GM06990 (cell line): ENCODE measurements at regions not wholly inside any gene's neighbourhood (a gene's known extent, or its start where the extent isn't known, plus 50 kb on each side); places are given as distances from the start of the nearest gene placed in this dataset.
"Not testable (repeated sequence)": the region's sequence is repeated elsewhere in the genome, so short reads cannot be mapped to it uniquely, and the experiment has no call there.

ENCODE experiments used
- DNase-seq: peaks from one replicate; pipeline ENCODE4 v3.0.0-alpha.2; 2011; ENCODE audit not compliant: insufficient read length; ENCODE audit errors: extremely low read depth
- H3K27me3 ChIP-seq: replicated peaks from 2 replicates; pipeline ENCODE4 v1.6.0; 2011; ENCODE audit warnings: low read length; ENCODE audit not compliant: control insufficient read depth, insufficient read depth
- H3K36me3 ChIP-seq: 2 replicates; pipeline ENCODE4 v1.5.1; 2011; ENCODE audit warnings: low read length; ENCODE audit not compliant: control insufficient read depth, insufficient read depth
- H3K4me3 ChIP-seq: replicated peaks from 2 replicates; pipeline ENCODE4 v1.5.1; 2011; ENCODE audit warnings: low read depth, mild to moderate bottlenecking, control low read depth, low read length
- TF ChIP-seq, protein P1 (sequence below): IDR thresholded peaks from 2 replicates; pipeline ENCODE4 v1.5.1; 2011; ENCODE audit warnings: low read length, control low read depth, mild to moderate bottlenecking, inconsistent platforms; ENCODE audit not compliant: insufficient read depth, poor library complexity, severe bottlenecking

DNA sequence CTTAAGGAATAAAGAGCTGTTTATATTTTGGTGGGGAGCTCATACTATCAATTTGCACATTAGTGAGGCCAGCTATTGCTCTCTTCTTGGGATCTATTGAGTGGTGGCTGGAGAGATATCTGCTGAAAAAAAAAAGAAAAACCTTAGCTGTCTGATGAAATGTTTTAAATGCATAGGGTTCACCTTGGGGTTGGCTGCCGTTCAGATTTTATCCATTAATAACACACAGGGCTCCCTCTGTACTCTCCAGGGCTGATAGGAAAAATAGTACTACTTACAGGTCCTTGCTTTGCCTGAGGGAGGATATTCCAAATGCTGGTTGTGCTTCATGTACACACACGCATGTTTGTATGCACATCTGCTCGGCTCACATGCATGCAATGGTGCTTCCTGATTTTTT lies 803.7 kb downstream of the MCTP2 start:
- Histone ChIP-seq H3K27me3 (no peaks in the 10 kb centered on the region), H3K4me3 (no peak overlapping the region), H3K36me3 (no peaks in the 10 kb centered on the region)
- TF ChIP-seq, protein P1, sequence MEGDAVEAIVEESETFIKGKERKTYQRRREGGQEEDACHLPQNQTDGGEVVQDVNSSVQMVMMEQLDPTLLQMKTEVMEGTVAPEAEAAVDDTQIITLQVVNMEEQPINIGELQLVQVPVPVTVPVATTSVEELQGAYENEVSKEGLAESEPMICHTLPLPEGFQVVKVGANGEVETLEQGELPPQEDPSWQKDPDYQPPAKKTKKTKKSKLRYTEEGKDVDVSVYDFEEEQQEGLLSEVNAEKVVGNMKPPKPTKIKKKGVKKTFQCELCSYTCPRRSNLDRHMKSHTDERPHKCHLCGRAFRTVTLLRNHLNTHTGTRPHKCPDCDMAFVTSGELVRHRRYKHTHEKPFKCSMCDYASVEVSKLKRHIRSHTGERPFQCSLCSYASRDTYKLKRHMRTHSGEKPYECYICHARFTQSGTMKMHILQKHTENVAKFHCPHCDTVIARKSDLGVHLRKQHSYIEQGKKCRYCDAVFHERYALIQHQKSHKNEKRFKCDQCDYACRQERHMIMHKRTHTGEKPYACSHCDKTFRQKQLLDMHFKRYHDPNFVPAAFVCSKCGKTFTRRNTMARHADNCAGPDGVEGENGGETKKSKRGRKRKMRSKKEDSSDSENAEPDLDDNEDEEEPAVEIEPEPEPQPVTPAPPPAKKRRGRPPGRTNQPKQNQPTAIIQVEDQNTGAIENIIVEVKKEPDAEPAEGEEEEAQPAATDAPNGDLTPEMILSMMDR, result no peak
- no peak for DNase-seq

DNA sequence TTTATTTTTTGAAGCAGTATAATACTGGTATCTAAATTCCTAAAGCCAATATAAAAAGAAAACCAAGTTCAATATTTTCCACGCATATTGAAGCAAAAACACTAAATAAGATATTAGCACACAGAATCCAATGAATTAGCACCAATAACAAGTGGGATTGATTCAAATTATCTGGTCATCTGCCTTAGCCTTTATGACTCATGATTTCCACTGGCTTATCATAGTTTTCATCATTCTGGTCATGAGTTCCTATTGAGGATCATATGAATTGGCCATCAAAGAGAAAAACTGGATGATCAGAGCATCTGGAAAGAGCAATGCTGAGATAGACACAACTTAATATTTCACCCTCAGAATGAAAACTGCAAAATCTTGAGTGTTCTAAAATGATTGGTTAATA lies 809.9 kb downstream of the MCTP2 start:
- DNase-seq, result no peak
- TF ChIP-seq, protein P1, result no peak
- Histone ChIP-seq H3K36me3 (no peaks in the 10 kb centered on the region), H3K4me3 (no peak overlapping the region), H3K27me3 (no peaks in the 10 kb centered on the region)

DNA sequence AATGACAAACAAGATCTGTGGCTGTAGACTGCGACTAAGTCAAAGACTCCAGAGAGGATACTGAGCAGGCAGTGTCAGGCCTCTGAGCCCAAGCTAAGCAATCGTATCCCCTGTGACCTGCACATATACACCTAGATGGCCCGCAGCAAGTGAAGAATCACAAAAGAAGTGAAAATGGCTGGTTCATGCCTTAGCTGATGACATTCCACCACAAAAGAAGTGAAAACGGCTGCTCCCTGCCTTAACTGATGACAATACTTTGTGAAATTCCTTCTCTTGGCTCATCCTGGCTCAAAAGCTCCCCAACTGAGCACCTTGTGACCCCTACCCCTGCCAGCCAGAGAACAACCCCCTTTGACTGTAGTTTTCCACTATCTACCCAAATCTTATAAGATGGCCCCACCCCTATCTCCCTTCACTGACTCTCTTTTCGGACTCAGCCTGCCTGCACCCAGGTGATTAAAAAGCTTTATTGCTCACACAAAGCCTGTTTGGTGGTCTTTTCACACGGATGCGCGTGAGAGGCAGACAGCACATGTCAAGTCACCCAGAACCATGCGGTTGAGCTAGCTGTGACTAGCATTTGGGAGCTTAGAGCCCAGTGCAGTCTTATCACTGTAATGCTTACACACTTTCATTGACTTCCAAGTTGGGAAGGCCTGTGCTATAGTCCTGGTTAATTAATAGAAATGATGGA lies 812.0 kb downstream of the MCTP2 start:
- DNase-seq, H3K4me3 ChIP-seq, H3K36me3 ChIP-seq, H3K27me3 ChIP-seq: not testable (repeated sequence)

- TF ChIP-seq, protein P1, result no peak
- DNase-seq, result no peak
- no peaks in the 10 kb centered on the region for H3K27me3 ChIP-seq
- no peak overlapping the region for H3K4me3 ChIP-seq
- H3K36me3 ChIP-seq, result no peaks in the 10 kb centered on the region
Observed at GRCh38 chr15:95043933-95044313, 812.6 kb downstream of the MCTP2 start.

DNA sequence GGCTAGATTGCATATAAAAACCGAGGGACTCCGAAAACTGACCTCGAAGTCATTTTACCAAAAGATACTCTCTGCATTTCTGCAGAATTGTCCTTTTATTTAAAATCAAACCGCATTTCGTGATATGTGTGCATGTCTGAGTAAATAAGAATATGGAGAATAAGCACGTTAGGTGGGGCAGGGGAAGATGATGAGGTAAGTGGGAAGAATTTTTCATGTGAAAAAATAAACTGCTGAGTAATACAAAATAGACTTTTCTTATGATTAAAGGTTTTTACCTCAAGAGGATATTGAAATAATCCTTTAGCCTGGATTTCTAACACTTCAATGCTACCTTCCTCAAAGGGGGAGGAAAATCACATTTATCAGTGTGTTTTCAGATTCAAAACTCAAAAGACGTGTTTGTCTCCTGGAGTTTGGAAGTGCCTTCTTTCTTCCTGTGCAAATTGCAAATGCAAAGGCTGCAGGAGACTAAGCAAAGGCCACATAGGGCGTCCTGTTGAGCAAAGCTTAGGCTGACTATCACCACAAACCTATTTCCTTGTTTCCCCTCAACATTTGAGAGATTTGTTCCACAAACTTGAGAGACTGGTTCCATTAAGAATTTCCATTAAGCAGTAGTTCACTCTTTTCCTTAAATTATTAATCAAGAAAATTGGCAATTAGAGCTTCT lies 813.5 kb downstream of the MCTP2 start:
- H3K27me3 ChIP-seq, result no peaks in the 10 kb centered on the region
- no peak overlapping the region for H3K4me3 ChIP-seq
- H3K36me3 ChIP-seq, result no peaks in the 10 kb centered on the region
- DNase-seq, result no peak
- TF ChIP-seq, protein P1, result no peak

DNA sequence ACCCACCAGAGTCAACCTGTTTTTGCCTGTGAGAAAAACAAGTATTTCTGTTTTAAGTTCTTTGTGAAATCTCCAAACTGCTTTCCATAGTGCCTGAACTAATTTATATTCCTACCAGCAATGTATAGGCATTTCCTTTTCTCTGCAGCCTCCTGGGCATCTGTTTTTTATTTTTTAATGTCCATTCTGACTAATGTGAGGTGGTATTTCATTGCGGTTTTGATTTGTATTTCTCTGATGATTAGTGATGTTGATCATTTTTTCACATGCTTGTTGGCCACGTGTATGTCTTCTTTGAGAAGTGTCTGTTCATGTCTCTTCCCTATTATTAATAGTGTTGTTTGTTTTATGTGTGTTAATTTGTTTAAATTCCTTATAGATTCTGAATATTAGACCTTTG lies 820.5 kb downstream of the MCTP2 start:
- DNase-seq, result no peak

More for the DNA sequence above, 820.5 kb downstream of the MCTP2 start:
- Histone ChIP-seq H3K4me3 (no peak overlapping the region), H3K36me3 (no peaks in the 10 kb centered on the region), H3K27me3 (no peaks in the 10 kb centered on the region)
- TF ChIP-seq, protein P1, result no peak
